ENCODE measurements at regions not wholly inside any gene's neighbourhood (a gene's known extent, or its start where the extent isn't known, plus 50 kb on each side); places are given as distances from the start of the nearest gene placed in this dataset.

DNA sequence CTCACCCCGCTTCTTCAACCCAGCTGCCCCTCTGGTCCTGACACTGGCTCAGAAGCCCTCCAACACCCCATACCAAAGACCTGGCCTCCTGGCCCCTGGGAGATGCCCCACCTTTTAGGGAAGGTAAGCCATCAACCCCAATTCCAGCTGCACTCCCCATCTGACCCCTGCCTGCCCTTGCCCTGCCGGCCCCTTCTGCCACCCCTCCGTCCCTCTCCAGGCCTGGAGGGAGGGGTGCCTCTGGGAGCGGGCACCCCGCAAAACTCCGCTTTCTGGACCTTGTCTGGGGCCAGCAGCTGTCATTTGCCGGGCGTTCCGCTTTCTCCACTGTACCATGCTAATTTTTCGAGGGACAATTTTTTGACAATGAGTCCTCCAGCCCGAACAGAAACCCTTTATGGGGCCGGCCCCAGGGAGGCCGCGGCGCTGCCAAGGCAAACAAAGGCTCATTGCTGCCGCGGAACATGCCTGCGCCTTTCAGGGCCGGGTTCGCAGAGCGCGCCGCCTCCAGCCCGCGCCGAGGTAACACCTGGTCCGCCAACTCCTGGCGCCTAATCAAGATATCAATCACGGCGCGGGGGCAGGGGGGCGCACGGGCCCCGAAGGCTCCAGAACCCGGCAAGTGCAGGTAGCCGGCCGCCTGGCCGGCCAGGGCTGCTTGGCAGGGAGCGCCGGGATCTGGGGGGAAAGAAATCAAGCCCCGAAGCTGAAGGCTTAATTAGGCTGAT, 96.0 kb downstream of the INHBB start:
- Mint-ChIP-seq H3K27me3 (peaks cover 59% of the 10 kb centered on the region), H3K4me3 (peak overlapping the region; percentile 48), H3K36me3 (ENCODE audit: low read depth) (no peaks in the 10 kb centered on the region)

GRCh38 chr2:120442541-120442922, 96.6 kb downstream of the INHBB start:
- Mint-ChIP-seq H3K27me3 (peaks cover 59% of the 10 kb centered on the region), H3K9me3 (no peaks in the 10 kb centered on the region), H3K36me3 (ENCODE audit: low read depth) (no peaks in the 10 kb centered on the region), H3K27ac (no peak overlapping the region), H3K4me1 (no peaks in the 10 kb centered on the region), H3K4me3 (peak overlapping the region; percentile 48)
- no peak for ATAC-seq (replicated peaks)

More for the DNA sequence above, 96.0 kb downstream of the INHBB start:
- no peaks in the 10 kb centered on the region for H3K4me1 Mint-ChIP-seq
- ATAC-seq (replicated peaks) = no peak
- no peaks in the 10 kb centered on the region for H3K9me3 Mint-ChIP-seq
- no peak overlapping the region for H3K27ac Mint-ChIP-seq

GRCh38 chr2:120442923-120443571, 97.1 kb downstream of the INHBB start:
- H3K27me3 Mint-ChIP-seq = peaks cover 57% of the 10 kb centered on the region
- no peaks in the 10 kb centered on the region for H3K4me1 Mint-ChIP-seq
- peak; percentile 84 for ATAC-seq (replicated peaks)
- H3K36me3 Mint-ChIP-seq (ENCODE audit: low read depth) = no peaks in the 10 kb centered on the region
- H3K9me3 Mint-ChIP-seq = no peaks in the 10 kb centered on the region
- no peak overlapping the region for H3K27ac Mint-ChIP-seq
- peak overlapping the region; percentile 48 for H3K4me3 Mint-ChIP-seq

- peaks cover 54% of the 10 kb centered on the region for H3K27me3 Mint-ChIP-seq
Observed at GRCh38 chr2:120443946-120444345, 98.0 kb downstream of the INHBB start.

DNA sequence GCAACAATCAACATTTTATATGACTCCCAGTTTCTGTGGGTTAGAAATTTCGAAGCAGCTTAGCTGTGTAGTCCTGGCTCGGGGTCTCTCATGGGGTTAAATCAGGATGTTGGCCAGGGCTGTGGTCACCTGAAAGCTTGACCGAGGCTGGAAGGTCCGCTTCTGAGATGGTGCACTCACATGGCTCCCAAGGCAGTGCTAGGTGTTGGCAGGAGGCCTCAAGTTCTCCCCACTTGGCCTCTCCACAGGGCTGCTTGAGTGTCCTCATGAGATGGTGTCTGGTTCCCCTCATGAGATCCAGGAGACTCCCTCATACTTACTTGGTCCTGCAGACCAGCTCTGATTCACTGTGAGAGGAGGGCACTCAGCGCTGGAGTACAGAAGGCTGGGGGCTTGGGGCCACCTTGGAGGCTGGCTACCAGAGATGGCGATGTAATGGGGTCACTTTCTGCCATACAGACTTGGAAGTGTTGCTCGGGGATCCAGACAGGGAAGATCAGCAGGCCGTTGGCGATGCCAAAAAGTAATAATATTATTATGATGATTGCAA, 98.8 kb downstream of the INHBB start:
- Mint-ChIP-seq H3K4me3 (no peak overlapping the region), H3K27ac (no peak overlapping the region), H3K36me3 (ENCODE audit: low read depth) (no peaks in the 10 kb centered on the region), H3K4me1 (no peaks in the 10 kb centered on the region), H3K9me3 (no peaks in the 10 kb centered on the region), H3K27me3 (peaks cover 49% of the 10 kb centered on the region)
- ATAC-seq (replicated peaks) = no peak

More at GRCh38 chr2:120443946-120444345, 98.0 kb downstream of the INHBB start:
- no peak for ATAC-seq (replicated peaks)
- no peak overlapping the region for H3K27ac Mint-ChIP-seq
- no peaks in the 10 kb centered on the region for H3K4me1 Mint-ChIP-seq
- no peaks in the 10 kb centered on the region for H3K9me3 Mint-ChIP-seq
- H3K36me3 Mint-ChIP-seq (ENCODE audit: low read depth) = no peaks in the 10 kb centered on the region
- H3K4me3 Mint-ChIP-seq = no peak overlapping the region

DNA sequence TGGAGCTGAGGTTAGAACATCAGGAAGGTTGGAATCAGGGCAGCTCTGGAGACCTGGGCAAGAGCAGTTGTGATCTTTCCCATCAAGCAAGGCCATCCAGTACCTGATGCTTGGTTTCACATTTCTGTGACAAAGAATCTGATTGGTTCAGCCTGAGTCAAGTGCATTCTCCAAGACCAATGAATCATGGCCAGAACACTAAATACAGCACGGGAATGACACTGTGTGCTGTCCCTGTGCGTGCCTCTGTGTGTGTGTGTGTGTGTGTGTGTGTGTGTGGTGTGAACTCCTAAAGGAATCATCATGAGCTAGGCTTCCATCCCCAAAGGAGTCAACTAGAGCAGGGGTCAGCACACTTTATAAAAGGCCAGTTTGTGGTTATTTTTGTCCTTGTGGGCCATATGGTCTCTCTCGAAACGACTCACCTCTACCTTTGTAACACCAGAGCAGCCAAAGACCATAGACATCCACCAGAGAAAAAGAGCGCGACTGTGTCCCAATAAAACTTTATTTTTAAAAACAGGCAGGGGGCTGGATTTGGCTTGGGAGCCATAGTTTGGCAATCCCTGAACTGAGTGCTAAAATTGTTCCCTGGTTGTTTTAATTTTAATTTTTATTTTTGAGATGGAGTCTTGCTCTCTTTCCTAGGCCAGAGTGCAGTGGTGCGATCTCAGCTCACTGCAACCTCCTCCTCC, 99.7 kb downstream of the INHBB start:
- no peak for ATAC-seq (replicated peaks)
- no peaks in the 10 kb centered on the region for H3K4me1 Mint-ChIP-seq
- H3K9me3 Mint-ChIP-seq = no peaks in the 10 kb centered on the region
- no peak overlapping the region for H3K27ac Mint-ChIP-seq
- peaks cover 46% of the 10 kb centered on the region for H3K27me3 Mint-ChIP-seq
- H3K4me3 Mint-ChIP-seq = no peak overlapping the region
- no peaks in the 10 kb centered on the region for H3K36me3 Mint-ChIP-seq (ENCODE audit: low read depth)

DNA sequence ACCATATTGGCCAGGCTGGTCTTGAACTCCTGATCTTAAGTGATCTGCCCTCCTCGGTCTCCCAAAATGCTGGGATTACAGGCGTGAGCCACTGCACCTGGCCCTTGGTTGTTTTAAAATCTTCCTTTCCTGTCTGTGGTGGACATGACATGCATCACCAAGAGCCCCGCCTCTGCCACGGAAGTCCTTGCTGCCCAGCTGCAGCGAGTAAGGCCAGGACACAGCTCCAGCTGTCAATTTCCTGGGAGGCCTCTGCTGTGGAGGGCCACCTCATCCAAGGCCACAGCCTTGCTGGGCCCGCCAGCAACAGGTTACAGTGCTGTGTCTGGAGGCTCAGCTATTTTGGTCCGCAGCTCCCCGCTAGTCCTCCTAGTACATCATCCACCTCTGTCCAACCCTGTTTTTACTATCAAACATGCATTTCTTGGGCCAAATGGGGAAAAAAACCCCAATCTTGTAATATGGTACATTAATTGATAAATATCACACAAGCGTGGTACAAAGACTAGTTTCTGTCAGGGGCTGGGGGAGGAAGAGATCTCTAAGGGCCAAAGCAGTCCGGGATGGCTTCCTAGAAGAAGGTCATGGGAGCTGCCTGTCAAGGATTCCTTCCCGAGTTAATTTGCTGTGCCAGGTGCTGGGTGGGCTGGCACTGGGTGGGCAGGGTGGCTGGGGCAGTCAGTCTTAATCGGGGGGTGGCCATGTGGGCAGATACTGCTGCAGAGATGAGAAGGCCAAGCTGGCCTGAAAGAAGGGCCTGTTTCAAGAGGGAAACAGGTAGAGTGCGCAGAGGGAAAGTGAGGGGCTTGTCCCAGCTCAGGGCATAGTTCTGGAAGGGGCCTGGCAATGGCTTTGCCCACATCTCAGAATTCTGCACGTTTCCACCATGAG, 100.5 kb downstream of the INHBB start:
- no peaks in the 10 kb centered on the region for H3K9me3 Mint-ChIP-seq
- no peaks in the 10 kb centered on the region for H3K36me3 Mint-ChIP-seq (ENCODE audit: low read depth)
- ATAC-seq (replicated peaks) = no peak
- peaks cover 42% of the 10 kb centered on the region for H3K27me3 Mint-ChIP-seq
- no peak overlapping the region for H3K27ac Mint-ChIP-seq
- H3K4me1 Mint-ChIP-seq = no peaks in the 10 kb centered on the region
- H3K4me3 Mint-ChIP-seq = no peak overlapping the region

DNA sequence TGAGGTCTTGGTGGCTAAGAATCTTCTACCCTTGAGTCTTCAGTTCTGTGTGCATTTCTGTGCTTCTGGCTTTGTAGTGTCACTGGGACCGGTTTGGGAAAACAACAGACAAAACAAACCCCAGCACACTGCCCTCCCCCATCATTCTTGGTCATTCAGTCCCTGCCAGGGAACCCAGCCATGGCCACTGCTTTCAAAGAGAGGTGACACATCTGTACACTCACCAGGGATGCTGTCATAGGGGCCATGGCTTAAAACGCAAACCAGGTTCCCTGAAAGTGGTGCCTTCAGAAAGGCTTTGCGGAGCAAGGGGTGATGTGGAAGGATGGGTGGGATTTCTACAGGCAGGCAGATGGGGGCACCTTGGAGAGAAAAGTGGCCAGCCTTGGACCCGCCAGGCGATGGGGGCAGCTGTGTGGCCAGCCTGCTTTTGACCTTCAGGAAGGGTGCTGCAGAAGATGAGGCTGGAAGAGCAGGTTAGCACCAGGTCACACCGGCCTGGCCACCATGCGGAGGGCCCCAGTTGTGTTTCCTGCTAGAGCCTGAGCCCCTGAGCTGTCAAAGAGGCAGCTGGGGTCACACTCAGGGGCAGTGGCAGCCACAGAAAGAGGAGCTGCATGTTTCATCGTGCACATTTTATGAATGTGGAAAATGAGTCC, 101.3 kb downstream of the INHBB start:
- Mint-ChIP-seq H3K36me3 (ENCODE audit: low read depth) (no peaks in the 10 kb centered on the region), H3K4me3 (no peak overlapping the region), H3K9me3 (no peaks in the 10 kb centered on the region), H3K27ac (no peak overlapping the region), H3K4me1 (no peaks in the 10 kb centered on the region), H3K27me3 (peaks cover 39% of the 10 kb centered on the region)
- ATAC-seq (replicated peaks) = no peak

GRCh38 chr2:120448436-120448835, 102.5 kb downstream of the INHBB start:
- peaks cover 31% of the 10 kb centered on the region for H3K27me3 Mint-ChIP-seq
- no peak overlapping the region for H3K27ac Mint-ChIP-seq
- H3K9me3 Mint-ChIP-seq = no peaks in the 10 kb centered on the region
- H3K4me1 Mint-ChIP-seq = no peaks in the 10 kb centered on the region
- no peak overlapping the region for H3K4me3 Mint-ChIP-seq
- no peak for ATAC-seq (replicated peaks)
- H3K36me3 Mint-ChIP-seq (ENCODE audit: low read depth) = no peaks in the 10 kb centered on the region

DNA sequence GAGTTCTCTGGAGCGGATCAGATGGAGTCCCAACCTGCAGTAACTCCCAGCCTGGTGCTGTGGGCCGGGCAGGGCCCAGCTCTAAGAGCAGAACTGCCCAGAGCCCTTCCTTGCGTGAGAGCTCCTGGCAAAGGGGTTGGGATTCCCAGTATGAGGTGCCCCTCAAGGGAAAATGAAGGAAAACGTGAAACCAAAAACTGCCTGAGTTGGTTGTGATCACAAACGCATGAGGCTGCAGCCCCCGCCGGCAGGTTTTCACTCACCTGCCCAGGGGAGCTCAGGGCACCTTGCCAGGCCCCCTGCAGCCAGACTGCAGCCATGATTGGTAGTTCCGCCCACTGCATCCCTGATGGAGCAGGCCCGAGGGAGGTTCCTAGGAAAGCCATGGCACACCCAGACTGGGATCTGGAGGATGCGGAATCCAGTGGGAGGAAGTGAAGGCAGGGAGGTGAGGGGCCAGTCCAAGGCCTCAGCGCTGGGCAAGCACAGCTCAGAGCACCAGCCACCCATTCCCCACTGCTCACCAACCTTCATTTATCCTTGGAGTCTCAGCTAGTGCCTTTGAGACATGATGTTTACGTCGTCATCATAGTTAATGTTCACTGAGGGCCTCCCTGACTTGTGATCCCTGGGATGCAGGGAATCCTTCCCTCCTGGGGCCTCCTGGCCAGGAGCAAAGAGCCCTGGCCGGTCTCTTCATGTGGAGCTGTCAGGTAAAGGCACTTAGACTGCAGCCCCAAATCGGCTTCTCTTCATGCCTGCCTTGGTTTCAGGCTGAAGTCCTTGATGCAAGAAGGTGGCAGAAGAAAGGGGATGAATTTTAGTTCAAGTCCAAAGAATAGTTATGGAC, 103.2 kb downstream of the INHBB start:
- Mint-ChIP-seq H3K36me3 (ENCODE audit: low read depth) (no peaks in the 10 kb centered on the region), H3K27ac (no peak overlapping the region), H3K27me3 (peaks cover 23% of the 10 kb centered on the region), H3K4me3 (no peak overlapping the region), H3K9me3 (no peaks in the 10 kb centered on the region), H3K4me1 (no peaks in the 10 kb centered on the region)
- ATAC-seq (replicated peaks) = no peak

DNA sequence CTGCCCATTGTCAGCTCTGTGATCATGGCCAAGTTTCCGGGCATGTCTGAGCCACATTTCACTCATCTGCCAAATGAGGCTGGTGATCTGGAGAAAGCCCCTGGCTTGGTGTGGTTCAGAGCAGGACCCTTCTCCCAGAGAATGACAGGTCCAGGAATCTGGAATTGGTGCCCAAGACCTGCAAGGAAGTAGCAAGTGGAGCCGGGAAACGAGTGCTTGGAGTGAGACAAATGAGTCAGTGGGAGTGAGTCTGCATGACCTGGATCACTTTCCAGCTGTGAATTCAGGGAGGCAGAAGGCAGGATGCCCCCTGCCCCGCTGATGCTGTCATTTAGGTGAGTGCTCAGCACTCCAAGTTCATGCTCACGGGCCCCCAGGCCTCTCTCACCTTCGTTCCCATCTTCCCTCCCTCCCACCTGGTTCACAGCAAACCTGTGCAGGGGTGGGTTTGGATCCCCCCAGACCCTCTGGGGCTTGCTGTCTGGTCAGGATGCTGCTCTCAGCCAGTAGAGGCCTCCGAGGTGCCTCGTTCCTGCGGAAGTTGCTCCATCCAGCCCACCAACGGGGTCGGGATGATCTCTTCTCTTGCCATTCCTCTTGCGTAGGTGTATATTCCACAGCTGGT, 104.4 kb downstream of the INHBB start:
- no peaks in the 10 kb centered on the region for H3K36me3 Mint-ChIP-seq (ENCODE audit: low read depth)
- no peaks in the 10 kb centered on the region for H3K9me3 Mint-ChIP-seq
- no peak for ATAC-seq (replicated peaks)
- no peak overlapping the region for H3K27ac Mint-ChIP-seq
- H3K27me3 Mint-ChIP-seq = peaks cover 14% of the 10 kb centered on the region
- H3K4me1 Mint-ChIP-seq = no peaks in the 10 kb centered on the region
- no peak overlapping the region for H3K4me3 Mint-ChIP-seq

DNA sequence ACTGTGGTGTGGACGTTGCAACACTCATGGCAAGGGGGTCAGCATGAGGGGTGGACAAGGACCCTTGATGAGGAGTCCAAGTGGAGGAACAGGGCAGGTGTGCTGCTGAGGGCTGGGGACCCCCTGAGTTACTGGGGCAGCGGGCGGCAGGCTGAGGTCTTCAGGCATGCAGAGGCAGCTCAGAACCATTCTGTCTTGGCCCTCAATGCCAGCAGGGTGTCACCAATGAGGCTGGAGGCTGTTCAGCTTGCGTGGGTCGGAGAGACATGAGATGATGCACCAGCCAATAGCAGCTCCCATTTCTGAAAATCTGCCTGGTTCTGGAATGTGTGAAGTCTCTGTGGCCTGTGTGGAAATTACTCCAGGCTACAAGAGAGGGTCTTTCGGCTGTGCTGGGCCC, 105.4 kb downstream of the INHBB start:
- H3K27ac Mint-ChIP-seq = no peak overlapping the region
- H3K9me3 Mint-ChIP-seq = no peaks in the 10 kb centered on the region
- H3K4me1 Mint-ChIP-seq = no peaks in the 10 kb centered on the region
- no peak overlapping the region for H3K4me3 Mint-ChIP-seq
- H3K36me3 Mint-ChIP-seq (ENCODE audit: low read depth) = no peaks in the 10 kb centered on the region
- ATAC-seq (replicated peaks) = no peak
- H3K27me3 Mint-ChIP-seq = peaks cover 10% of the 10 kb centered on the region

DNA sequence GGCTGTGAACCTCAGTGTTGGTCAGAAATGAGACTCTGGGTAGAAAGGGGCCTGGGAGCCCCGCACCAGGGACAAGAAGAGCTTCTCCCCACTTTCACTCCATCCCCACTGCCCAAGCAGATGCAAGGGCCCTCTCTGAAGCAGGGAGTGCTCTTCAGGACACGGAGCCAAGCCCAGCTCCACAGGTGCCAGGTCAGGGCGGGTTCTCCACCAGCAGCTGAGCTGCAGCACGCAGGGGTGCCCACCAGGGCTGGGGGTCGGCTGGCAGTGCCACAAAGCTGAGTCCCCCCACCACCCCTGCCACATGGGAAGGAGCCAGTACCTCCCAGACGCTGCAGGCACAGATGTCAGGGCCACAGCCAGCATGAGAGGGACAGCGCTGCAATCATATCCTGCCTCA, 106.2 kb downstream of the INHBB start:
- H3K36me3 Mint-ChIP-seq (ENCODE audit: low read depth) = no peaks in the 10 kb centered on the region

More for the DNA sequence above, 106.2 kb downstream of the INHBB start:
- peaks cover 10% of the 10 kb centered on the region for H3K27me3 Mint-ChIP-seq
- H3K4me1 Mint-ChIP-seq = no peaks in the 10 kb centered on the region
- H3K9me3 Mint-ChIP-seq = no peaks in the 10 kb centered on the region
- no peak overlapping the region for H3K4me3 Mint-ChIP-seq
- no peak overlapping the region for H3K27ac Mint-ChIP-seq
- ATAC-seq (replicated peaks) = no peak

All from activated T-helper 17 cell treated with anti-CD3 and anti-CD28 coated beads, Interleukin-2, amount 50 U/mL, for 72 hours (primary cell).